ENCODE measurements at regions not wholly inside any gene's neighbourhood (a gene's known extent, or its start where the extent isn't known, plus 50 kb on each side); places are given as distances from the start of the nearest gene placed in this dataset.

GRCh38 chr10:107565014-107565413 lies 400.5 kb upstream of the SORCS1 start:
- POLR2A ChIA-PET = no interaction called here
- TF ChIP-seq PKNOX1 (IDR thresholded peaks at IDR 0.05) = no peak
- no peak for TF ChIP-seq TARDBP (IDR thresholded peaks at IDR 0.05)
- TF ChIP-seq SUZ12 (IDR thresholded peaks at IDR 0.05) = no peak
- TF ChIP-seq ARNT (IDR thresholded peaks at IDR 0.05) = no peak
- TF ChIP-seq ZNF384 (IDR thresholded peaks at IDR 0.05) = no peak
- TF ChIP-seq NFRKB (IDR thresholded peaks at IDR 0.05) = no peak
- no peak for TF ChIP-seq LEF1 (IDR thresholded peaks at IDR 0.05; ENCODE audit: borderline replicate concordance)
- no peak for TF ChIP-seq HDGF (IDR thresholded peaks at IDR 0.05; ENCODE audit: borderline replicate concordance)
- TF ChIP-seq L3MBTL2 (conservative IDR thresholded peaks at IDR 0.05) = no peak
- TF ChIP-seq CTBP1 (IDR thresholded peaks at IDR 0.05; ENCODE audit: borderline replicate concordance) = no peak
- TF ChIP-seq SP1 (IDR thresholded peaks at IDR 0.05) = no peak
- no peak for TF ChIP-seq FOXM1 (IDR thresholded peaks at IDR 0.05; ENCODE audit: borderline replicate concordance)
- TF ChIP-seq ELF4 (IDR thresholded peaks at IDR 0.05) = no peak
- no peak for TF ChIP-seq BHLHE40 (IDR thresholded peaks at IDR 0.05; ENCODE audit: borderline replicate concordance)
- TF ChIP-seq FOXA1 (IDR thresholded peaks at IDR 0.05) = no peak

GRCh38 chr10:107561136-107561650 lies 396.7 kb upstream of the SORCS1 start:
- POLR2A ChIA-PET = no interaction called here
- no peak for DNase-seq (ENCODE audit: extremely low spot score)
- no peak for TF ChIP-seq SUZ12 (IDR thresholded peaks at IDR 0.05)
- no peak for TF ChIP-seq ELF4 (IDR thresholded peaks at IDR 0.05)
- TF ChIP-seq LEF1 (IDR thresholded peaks at IDR 0.05; ENCODE audit: borderline replicate concordance) = no peak
- TF ChIP-seq SP1 (IDR thresholded peaks at IDR 0.05) = no peak
- TF ChIP-seq FOXK2 (IDR thresholded peaks at IDR 0.05) = no peak
- no peak for TF ChIP-seq NFRKB (IDR thresholded peaks at IDR 0.05)
- no peak for TF ChIP-seq FOXA1 (IDR thresholded peaks at IDR 0.05)
- TF ChIP-seq HDGF (IDR thresholded peaks at IDR 0.05; ENCODE audit: borderline replicate concordance) = no peak
- no peak for TF ChIP-seq CTBP1 (IDR thresholded peaks at IDR 0.05; ENCODE audit: borderline replicate concordance)
- TF ChIP-seq TARDBP (IDR thresholded peaks at IDR 0.05) = no peak
- TF ChIP-seq ARNT (IDR thresholded peaks at IDR 0.05) = no peak
- TF ChIP-seq BHLHE40 (IDR thresholded peaks at IDR 0.05; ENCODE audit: borderline replicate concordance) = no peak
- no peak for TF ChIP-seq PKNOX1 (IDR thresholded peaks at IDR 0.05)
- CTCF ChIA-PET = no interaction called here

More at GRCh38 chr10:107565014-107565413, 400.5 kb upstream of the SORCS1 start:
- no peak for DNase-seq (ENCODE audit: extremely low spot score)
- CTCF ChIA-PET = interaction anchor here (0.7 kb wide), 1 partner anchor 1397 kb away, joined by 3 read pairs; no protein-coding TSS in a partner anchor

- ChIA-PET POLR2A (no interaction called here), CTCF (no interaction called here)
- DNase-seq (ENCODE audit: extremely low spot score) = no peak
- no peak for TF ChIP-seq CTBP1 (IDR thresholded peaks at IDR 0.05; ENCODE audit: borderline replicate concordance)
- TF ChIP-seq TARDBP (IDR thresholded peaks at IDR 0.05) = no peak
- no peak for TF ChIP-seq SP1 (IDR thresholded peaks at IDR 0.05)
- no peak for TF ChIP-seq FOXK2 (IDR thresholded peaks at IDR 0.05)
- TF ChIP-seq LEF1 (IDR thresholded peaks at IDR 0.05; ENCODE audit: borderline replicate concordance) = no peak
These were observed 393.4 kb upstream of the SORCS1 start for GRCh38 chr10:107557916-107558315.

GRCh38 chr10:107554333-107554732 lies 389.8 kb upstream of the SORCS1 start:
- DNase-seq (ENCODE audit: extremely low spot score) = no peak
- ChIA-PET POLR2A (no interaction called here), CTCF (no interaction called here)
- TF ChIP-seq L3MBTL2 (conservative IDR thresholded peaks at IDR 0.05) (no peak), NFRKB (IDR thresholded peaks at IDR 0.05) (no peak), ZNF384 (IDR thresholded peaks at IDR 0.05) (no peak), BHLHE40 (IDR thresholded peaks at IDR 0.05; ENCODE audit: borderline replicate concordance) (no peak), FOXK2 (IDR thresholded peaks at IDR 0.05) (no peak), LEF1 (IDR thresholded peaks at IDR 0.05; ENCODE audit: borderline replicate concordance) (no peak), CTBP1 (IDR thresholded peaks at IDR 0.05; ENCODE audit: borderline replicate concordance) (no peak), SUZ12 (IDR thresholded peaks at IDR 0.05) (no peak), ARNT (IDR thresholded peaks at IDR 0.05) (no peak), FOXA1 (IDR thresholded peaks at IDR 0.05) (no peak)

GRCh38 chr10:107553470-107553869 lies 389.0 kb upstream of the SORCS1 start:
- ChIA-PET CTCF (no interaction called here), POLR2A (no interaction called here)
- no peak for TF ChIP-seq ZNF384 (IDR thresholded peaks at IDR 0.05)
- TF ChIP-seq CTBP1 (IDR thresholded peaks at IDR 0.05; ENCODE audit: borderline replicate concordance) = no peak
- no peak for TF ChIP-seq L3MBTL2 (conservative IDR thresholded peaks at IDR 0.05)
- no peak for TF ChIP-seq ARNT (IDR thresholded peaks at IDR 0.05)
- no peak for TF ChIP-seq FOXM1 (IDR thresholded peaks at IDR 0.05; ENCODE audit: borderline replicate concordance)
- no peak for TF ChIP-seq BHLHE40 (IDR thresholded peaks at IDR 0.05; ENCODE audit: borderline replicate concordance)
- DNase-seq (ENCODE audit: extremely low spot score) = no peak

- no peak for DNase-seq (ENCODE audit: extremely low spot score)
- TF ChIP-seq ELF4 (IDR thresholded peaks at IDR 0.05) = no peak
- no peak for TF ChIP-seq BHLHE40 (IDR thresholded peaks at IDR 0.05; ENCODE audit: borderline replicate concordance)
- TF ChIP-seq L3MBTL2 (conservative IDR thresholded peaks at IDR 0.05) = no peak
- no peak for TF ChIP-seq FOXM1 (IDR thresholded peaks at IDR 0.05; ENCODE audit: borderline replicate concordance)
- TF ChIP-seq CTBP1 (IDR thresholded peaks at IDR 0.05; ENCODE audit: borderline replicate concordance) = no peak
- no peak for TF ChIP-seq ARNT (IDR thresholded peaks at IDR 0.05)
- no peak for TF ChIP-seq FOXK2 (IDR thresholded peaks at IDR 0.05)
- no peak for TF ChIP-seq HDGF (IDR thresholded peaks at IDR 0.05; ENCODE audit: borderline replicate concordance)
- no peak for TF ChIP-seq ZNF384 (IDR thresholded peaks at IDR 0.05)
- no peak for TF ChIP-seq NFRKB (IDR thresholded peaks at IDR 0.05)
- TF ChIP-seq LEF1 (IDR thresholded peaks at IDR 0.05; ENCODE audit: borderline replicate concordance) = no peak
- TF ChIP-seq SUZ12 (IDR thresholded peaks at IDR 0.05) = no peak
- no peak for TF ChIP-seq FOXA1 (IDR thresholded peaks at IDR 0.05)
- TF ChIP-seq PKNOX1 (IDR thresholded peaks at IDR 0.05) = no peak
- TF ChIP-seq SP1 (IDR thresholded peaks at IDR 0.05) = no peak
- no peak for TF ChIP-seq TARDBP (IDR thresholded peaks at IDR 0.05)
- ChIA-PET POLR2A (no interaction called here), CTCF (no interaction called here)
These were observed 388.5 kb upstream of the SORCS1 start for GRCh38 chr10:107552963-107553362.

Data from HEK293T (cell line).